ENCODE measurements at regions not wholly inside any gene's neighbourhood (a gene's known extent, or its start where the extent isn't known, plus 50 kb on each side); places are given as distances from the start of the nearest gene placed in this dataset.

DNA sequence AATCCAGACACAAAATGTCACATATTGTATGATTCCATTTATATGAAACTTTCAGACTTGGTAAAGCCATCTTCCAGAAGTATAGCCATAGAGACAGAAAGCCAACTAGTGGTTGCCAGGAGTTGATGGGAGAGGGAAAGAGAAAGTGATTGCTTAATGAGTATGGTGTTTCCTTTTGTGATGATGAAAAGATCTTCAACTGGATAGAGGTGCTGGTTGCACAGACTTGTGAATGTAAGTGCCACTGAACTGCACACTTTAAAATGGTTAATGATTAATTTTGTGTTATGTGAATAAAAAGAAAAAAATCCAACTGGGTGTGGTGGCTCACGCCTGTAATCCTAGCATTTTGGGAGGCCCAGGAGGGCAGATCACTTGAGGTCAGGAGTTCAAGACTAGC lies 135.3 kb upstream of the SLC1A4 start (continued):
- no peak for TF ChIP-seq TEAD4 (IDR thresholded peaks at IDR 0.05; ENCODE audit: low read depth, low read length)
- no peak for TF ChIP-seq ZNF274 (IDR thresholded peaks at IDR 0.05; ENCODE audit: borderline replicate concordance, extremely low read depth, low read length)

Data from H1 (cell line).